Right renal cortex interstitium (tissue), 3 donors: ENCODE measurements at regions not wholly inside any gene's neighbourhood (a gene's known extent, or its start where the extent isn't known, plus 50 kb on each side); places are given as distances from the start of the nearest gene placed in this dataset.

ENCODE experiments used
- DNase-seq, 3 donors: peaks; one replicate each; pipeline ENCODE4 v3.0.0-alpha.2; 2013; ENCODE audit warnings: low read depth in 3 of 3, low spot score in 2 of 3

DNA sequence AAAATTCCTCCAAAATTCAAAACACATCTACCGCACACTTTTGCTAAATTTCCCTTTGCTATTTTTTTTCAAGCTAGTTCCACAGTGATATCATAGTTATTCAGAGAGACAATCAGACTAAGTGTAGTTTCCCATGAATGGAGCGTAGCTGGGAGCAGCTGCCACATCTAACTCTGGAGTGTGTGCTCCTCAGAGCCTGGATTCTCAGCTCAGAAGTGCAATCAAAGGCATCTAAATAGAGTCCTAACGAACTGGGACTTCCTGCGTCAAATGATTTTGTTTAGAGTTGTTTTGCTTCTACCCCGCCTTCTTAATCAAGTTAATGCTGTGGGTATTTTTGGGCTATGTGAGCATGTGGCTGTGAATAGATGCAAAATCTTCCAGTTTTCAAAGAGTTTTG, 160.3 kb downstream of the TMEM18 start:
- no peak for DNase-seq

DNA sequence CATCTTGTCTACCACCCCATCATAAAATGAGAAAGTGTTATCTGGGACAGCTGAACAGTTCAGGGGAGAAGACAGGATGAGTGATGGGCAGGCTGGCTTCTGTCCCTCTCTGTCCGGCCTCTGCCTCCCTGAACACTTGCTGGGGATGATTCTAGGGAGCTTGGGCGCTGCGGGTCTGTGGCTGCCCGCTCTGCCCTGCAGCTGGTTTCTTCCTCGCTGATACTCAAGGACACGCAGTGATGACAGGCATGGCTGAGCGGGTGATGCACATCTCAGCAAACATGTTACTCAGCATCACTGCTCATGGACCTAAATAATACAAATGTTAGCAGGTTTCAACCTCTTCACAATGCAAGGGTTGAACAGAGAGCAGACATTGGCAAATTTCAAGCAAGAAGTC, 161.1 kb downstream of the TMEM18 start:
- no peak for DNase-seq

GRCh38 chr2:515441-516127, 161.6 kb downstream of the TMEM18 start:
- no peak for DNase-seq

DNA sequence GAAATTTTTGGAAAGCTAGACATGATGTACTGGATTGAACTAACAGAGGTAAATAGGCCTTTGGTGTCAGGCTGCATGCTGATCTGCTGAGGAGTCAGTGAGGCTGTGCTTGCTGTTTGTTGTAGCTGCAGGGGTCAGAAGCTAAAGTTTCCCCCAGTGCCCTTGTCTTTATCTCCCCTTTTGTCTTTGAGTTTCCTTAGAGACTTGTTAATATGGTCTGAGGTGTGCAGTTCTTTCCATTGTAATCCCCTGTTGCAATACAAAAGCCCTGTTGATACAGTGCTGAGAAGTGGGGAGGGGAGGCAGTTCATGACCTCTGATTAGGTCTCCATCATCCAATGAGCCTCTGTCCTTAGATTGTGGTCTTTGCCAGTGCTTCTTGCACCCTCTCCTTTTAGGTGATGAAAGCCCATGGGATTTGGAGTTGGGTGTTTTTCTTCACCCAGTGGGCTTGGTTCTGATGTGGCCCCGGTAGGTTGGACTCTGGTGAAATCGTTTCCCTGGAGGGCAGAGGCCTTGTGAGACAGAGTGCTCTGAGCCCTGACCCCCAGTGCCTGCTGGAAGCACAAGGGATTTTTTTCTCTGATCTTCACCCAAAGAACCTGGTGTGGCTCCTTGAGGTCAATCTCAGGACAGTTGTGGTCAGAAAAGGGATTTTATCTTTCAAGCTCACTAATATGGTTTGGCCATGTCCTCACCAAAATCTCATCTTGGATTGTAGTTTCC, 163.1 kb downstream of the TMEM18 start:
- DNase-seq, result no peak

- DNase-seq, result no peak
Measured at GRCh38 chr2:510839-511238, 166.4 kb downstream of the TMEM18 start.

DNA sequence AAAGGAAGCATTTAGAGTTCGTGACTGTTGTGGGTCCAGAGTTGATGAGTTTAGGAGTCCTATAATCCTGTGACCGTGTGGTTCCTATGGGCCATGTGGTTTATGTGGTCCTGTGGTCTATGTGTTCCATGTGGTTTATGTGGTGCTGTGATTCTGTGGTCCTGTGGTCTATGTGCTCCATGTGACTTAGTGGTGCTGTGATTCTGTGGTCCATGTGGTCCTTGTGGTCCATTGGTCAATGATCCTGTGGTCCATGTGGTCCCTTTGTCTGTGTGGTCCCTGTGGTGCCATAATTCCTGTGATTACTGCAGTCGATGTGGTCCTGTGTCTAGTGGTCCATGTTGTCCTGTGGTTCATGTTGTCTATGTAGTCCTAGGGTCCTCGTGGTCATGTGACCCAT, 167.3 kb downstream of the TMEM18 start:
- no peak for DNase-seq

DNA sequence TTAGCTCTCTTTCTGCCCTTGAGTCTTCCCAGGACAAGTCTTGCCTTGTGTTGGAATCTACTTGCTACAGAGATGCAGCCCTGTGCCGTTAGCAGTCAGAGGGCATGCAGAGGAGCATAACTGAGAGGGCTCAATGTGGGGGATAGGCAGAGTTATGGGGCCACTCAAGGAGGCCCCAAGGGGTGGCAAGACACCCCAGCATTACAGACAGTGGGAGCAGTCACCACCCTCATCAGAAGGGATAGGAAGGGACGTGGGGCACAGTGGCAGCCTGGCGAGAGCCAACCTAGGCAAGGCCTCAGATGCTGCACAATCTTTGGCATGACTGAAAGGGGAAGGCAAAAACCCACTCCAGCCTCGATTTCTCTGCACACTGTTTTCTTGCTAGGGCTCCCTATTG, 169.1 kb downstream of the TMEM18 start:
- DNase-seq, result no peak

- DNase-seq, result no peak
Measured at GRCh38 chr2:506866-507265, 170.3 kb downstream of the TMEM18 start.

- no peak for DNase-seq
Measured at GRCh38 chr2:506451-506850, 170.8 kb downstream of the TMEM18 start.

GRCh38 chr2:505941-506340, 171.3 kb downstream of the TMEM18 start:
- no peak for DNase-seq

DNA sequence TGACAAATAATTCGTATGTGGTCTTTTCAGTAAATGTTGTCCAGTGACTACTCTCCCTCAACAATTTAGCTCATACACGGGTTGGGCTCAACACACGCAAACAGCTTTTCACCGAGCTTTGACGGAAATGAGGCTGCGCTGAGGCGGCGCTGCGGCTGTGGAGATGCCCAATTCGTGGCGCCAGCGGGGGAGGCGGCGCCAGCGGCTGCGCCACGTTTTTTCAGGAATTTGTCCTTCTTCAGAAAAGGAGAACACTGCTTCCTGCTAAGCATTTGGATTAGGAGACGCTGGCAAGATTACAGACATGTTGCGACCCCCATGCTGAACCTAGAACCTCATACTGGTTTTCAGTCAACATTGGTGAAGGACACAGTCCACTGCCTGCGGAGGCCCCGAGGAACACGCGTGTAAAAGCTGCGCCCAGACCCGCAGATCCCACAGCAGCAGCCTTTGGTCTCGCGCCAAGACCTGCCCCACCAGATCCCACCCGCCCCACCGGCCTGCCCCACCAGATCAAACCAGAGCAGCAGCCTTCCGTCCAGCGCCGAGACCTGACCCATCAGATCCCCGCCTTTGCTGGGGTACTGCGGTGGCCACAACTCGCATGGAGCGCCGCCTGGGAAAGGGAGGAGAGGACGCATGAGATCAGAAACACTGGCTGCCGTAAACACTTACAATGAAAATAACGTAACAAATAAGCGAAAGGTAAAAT, 173.8 kb downstream of the TMEM18 start:
- no peak for DNase-seq

GRCh38 chr2:502831-503230, 174.4 kb downstream of the TMEM18 start:
- DNase-seq, result no peak

GRCh38 chr2:501667-502066, 175.5 kb downstream of the TMEM18 start:
- no peak for DNase-seq

GRCh38 chr2:501130-501529, 176.1 kb downstream of the TMEM18 start:
- no peak for DNase-seq

GRCh38 chr2:499726-500125, 177.5 kb downstream of the TMEM18 start:
- no peak for DNase-seq

DNA sequence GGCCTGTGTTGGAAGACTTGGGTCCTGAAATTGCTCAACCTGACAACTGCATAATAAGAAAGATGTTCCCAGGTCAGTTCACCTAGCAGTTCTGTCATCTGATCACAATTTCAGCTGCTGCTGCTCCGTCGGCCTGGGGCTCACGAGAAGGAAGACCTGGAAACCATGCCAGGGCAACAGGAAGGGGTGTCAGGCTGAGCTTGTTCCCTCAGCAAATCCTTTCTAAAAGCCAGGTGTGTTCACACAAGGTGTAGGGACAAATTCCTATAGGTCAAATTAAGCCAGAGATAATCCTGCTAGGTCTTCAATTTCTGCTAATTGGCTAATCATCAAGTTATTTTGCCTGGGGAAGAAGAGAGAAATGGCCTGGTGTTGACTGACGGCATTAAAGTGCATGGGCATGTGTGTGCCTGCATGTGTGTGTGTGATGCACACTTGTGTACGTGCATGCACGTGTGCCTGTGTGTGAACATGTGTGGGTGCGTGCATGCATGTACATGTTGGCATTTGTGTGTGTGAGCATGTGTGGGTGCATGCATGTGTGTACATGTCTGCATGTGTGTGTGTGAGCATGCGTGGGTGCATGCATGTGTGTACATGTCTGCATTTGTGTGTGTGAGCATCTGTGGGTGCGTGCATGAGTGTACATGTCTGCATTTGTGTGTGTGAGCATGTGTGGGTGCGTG, 178.6 kb downstream of the TMEM18 start:
- no peak for DNase-seq

DNA sequence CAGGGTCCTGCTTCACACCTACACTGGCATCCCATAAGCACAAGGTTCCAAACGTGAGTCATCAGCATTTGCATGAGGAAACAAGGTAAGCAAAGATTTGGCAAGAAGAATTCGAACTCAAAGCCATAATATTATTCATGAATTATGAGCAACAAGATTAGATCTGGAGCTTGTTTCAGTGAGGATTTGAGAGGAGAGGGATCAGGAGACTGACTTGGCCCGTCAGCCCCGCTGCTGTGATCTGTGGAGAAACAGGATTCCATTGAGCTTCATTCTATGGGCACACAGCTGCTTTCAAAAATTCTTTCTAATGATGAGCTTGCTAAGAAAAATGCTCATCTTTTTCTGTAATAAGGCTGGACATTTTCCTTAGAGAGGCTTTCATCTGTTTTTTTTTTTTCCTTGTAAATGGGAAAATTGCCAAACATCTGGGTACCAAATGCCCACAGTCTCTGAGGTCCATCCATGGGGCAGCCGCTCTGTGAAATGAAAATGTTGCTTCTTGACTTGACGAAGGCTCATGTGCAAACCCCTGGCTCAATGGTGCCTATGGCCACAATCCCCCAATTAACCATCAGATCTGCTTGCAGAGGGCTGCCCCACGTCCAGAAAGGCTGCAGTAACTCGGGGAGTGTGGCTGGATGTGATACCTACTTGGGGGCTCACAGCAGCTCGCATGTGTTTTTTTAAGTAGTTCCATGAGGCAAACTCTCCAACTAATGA, 179.3 kb downstream of the TMEM18 start:
- no peak for DNase-seq

- DNase-seq, result no peak
Measured at GRCh38 chr2:496729-497128, 180.5 kb downstream of the TMEM18 start.

- no peak for DNase-seq
Measured at GRCh38 chr2:495745-496275, 181.4 kb downstream of the TMEM18 start.

DNA sequence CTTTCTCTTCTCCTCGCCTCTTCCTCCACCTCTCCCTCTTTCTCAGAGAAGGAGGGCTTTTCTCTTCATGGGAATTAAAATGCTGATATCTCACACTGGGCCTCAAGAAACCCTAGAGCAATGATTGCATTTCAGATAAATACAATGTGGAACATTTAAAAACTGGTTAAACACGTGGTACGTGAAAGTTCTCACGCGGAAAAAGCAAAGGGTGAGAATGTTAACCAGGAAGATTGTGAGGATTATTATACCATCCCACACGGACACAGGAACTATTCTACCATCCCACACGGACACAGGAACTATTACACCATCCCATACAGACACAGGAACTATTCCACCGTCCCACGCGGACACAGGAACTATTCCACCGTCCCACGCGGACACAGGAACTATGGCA, 182.4 kb downstream of the TMEM18 start:
- no peak for DNase-seq
